ENCODE measurements at regions not wholly inside any gene's neighbourhood (a gene's known extent, or its start where the extent isn't known, plus 50 kb on each side); places are given as distances from the start of the nearest gene placed in this dataset.

DNA sequence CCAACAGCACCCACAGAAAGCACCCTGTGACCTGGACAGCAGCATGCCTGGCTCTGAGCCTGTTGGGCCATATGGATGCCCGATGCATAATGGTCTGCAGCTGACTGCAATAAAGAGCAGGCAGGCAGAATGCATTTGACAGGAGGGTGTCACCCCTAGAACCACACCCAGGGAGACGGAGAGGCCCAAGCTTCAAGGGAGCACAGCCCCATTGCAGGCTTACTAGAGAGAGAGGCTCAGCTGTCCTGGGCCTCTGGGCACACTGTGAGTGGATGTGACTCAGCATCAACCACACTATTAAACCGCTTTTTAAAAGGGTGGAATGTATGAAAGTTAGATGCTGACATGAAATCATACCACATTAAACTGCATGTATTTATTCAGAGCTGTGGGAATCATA is 365.3 kb downstream of the CTTN start:
- no peak overlapping the region for H4K5ac ChIP-seq (ENCODE audit: insufficient read length, low read depth, low read length)
- no peak overlapping the region for H2BK120ac ChIP-seq (ENCODE audit: low read depth, low read length, poor library complexity, severe bottlenecking)
- no peak overlapping the region for H4K8ac ChIP-seq (replicated peaks; ENCODE audit: insufficient read length, low read depth, low read length)
- no peaks in the 10 kb centered on the region; the same call in 1 of the 2 replicates for H3K79me2 ChIP-seq (ENCODE audit: insufficient read depth, low read length)
- H3K23ac ChIP-seq (ENCODE audit: insufficient read length, low read depth, low read length) = no peak overlapping the region
- H3T11ph ChIP-seq (ENCODE audit: low read length) = no peak overlapping the region
- Mint-ChIP-seq H3K4me1 (peaks cover 17 to 20% of the 10 kb centered on the region in 2 experiments), H3K36me3 (ENCODE audit: insufficient read depth in 1 of 3, low read depth in 3 of 3) (peaks cover 9 to 12% (median 11%) of the 10 kb centered on the region in 3 experiments), H3K27me3 (ENCODE audit: low read depth) (peaks cover 4% of the 10 kb centered on the region), H3K9me3 (peaks cover 1 to 7% of the 10 kb centered on the region in 2 experiments), H3K27ac (no peak overlapping the region; a peak in 1 of 7 replicates), H3K4me3 (no peak overlapping the region)
- no peaks in the 10 kb centered on the region for H3K4me1 ChIP-seq (ENCODE audit: insufficient read depth, low read length)
- H2BK5ac ChIP-seq (ENCODE audit: insufficient read length, low read length) = no peak overlapping the region
- H2BK12ac ChIP-seq (ENCODE audit: insufficient read length, low read depth, low read length) = no peak overlapping the region
- no peak overlapping the region for H2AK5ac ChIP-seq (ENCODE audit: insufficient read length, low read length)
- no peak overlapping the region for H4K91ac ChIP-seq (ENCODE audit: insufficient read length, low read depth, low read length)
- H3K27ac ChIP-seq (ENCODE audit: insufficient read length, low read depth, low read length) = no peak overlapping the region
- no peak overlapping the region for H3K56ac ChIP-seq (ENCODE audit: insufficient read length, low read depth, low read length)
- no peak overlapping the region for H3K4me2 ChIP-seq (ENCODE audit: insufficient read depth, insufficient read length, low read length)
- no peak overlapping the region for H3K4ac ChIP-seq (ENCODE audit: low read depth, low read length)
- no peak overlapping the region for H3K18ac ChIP-seq (ENCODE audit: insufficient read length, low read depth, low read length)
- H3K9me3 ChIP-seq (ENCODE audit: control insufficient read depth, low read depth, low read length) = no peaks in the 10 kb centered on the region
- DNase-seq = no peak
- H3K27me3 ChIP-seq (ENCODE audit: insufficient read depth, low read length) = no peaks in the 10 kb centered on the region
- no peak overlapping the region for H3K9ac ChIP-seq (ENCODE audit: extremely low read depth, insufficient read length, low read length)
- no CpG with 5 or more reads among the region's 3 CpGs for WGBS (ENCODE audit: extremely low coverage, insufficient read length, low lambda C conversion rate)
- no peaks in the 10 kb centered on the region for H3K23me2 ChIP-seq (ENCODE audit: insufficient read length, low read depth, low read length, poor library complexity, severe bottlenecking)
- no peak overlapping the region for H2BK20ac ChIP-seq (ENCODE audit: low read depth, low read length, poor library complexity, severe bottlenecking)
- H2AFZ ChIP-seq (ENCODE audit: low read length) = no peak overlapping the region
- no peak overlapping the region for H2BK15ac ChIP-seq (ENCODE audit: low read depth, low read length)
- H4K20me1 ChIP-seq (ENCODE audit: control insufficient read depth, insufficient read depth, insufficient read length) = no peaks in the 10 kb centered on the region
- H3K14ac ChIP-seq (ENCODE audit: insufficient read depth, low read length) = no peak overlapping the region
- no peaks in the 10 kb centered on the region for H3K79me1 ChIP-seq (ENCODE audit: insufficient read depth, low read depth, low read length, poor library complexity, severe bottlenecking)
- TF ChIP-seq, protein P1, sequence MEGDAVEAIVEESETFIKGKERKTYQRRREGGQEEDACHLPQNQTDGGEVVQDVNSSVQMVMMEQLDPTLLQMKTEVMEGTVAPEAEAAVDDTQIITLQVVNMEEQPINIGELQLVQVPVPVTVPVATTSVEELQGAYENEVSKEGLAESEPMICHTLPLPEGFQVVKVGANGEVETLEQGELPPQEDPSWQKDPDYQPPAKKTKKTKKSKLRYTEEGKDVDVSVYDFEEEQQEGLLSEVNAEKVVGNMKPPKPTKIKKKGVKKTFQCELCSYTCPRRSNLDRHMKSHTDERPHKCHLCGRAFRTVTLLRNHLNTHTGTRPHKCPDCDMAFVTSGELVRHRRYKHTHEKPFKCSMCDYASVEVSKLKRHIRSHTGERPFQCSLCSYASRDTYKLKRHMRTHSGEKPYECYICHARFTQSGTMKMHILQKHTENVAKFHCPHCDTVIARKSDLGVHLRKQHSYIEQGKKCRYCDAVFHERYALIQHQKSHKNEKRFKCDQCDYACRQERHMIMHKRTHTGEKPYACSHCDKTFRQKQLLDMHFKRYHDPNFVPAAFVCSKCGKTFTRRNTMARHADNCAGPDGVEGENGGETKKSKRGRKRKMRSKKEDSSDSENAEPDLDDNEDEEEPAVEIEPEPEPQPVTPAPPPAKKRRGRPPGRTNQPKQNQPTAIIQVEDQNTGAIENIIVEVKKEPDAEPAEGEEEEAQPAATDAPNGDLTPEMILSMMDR (conservative IDR thresholded peaks at IDR 0.05) = no peak
